GM19438 (cell line): ENCODE measurements at regions not wholly inside any gene's neighbourhood (a gene's known extent, or its start where the extent isn't known, plus 50 kb on each side); places are given as distances from the start of the nearest gene placed in this dataset.

Source experiments
- ATAC-seq: cut with Tn5 transposase; IDR thresholded peaks from one replicate; pipeline ENCODE4 v1.9.1; 2021; ENCODE audit warnings: low read depth; ENCODE audit not compliant: unreplicated experiment

DNA sequence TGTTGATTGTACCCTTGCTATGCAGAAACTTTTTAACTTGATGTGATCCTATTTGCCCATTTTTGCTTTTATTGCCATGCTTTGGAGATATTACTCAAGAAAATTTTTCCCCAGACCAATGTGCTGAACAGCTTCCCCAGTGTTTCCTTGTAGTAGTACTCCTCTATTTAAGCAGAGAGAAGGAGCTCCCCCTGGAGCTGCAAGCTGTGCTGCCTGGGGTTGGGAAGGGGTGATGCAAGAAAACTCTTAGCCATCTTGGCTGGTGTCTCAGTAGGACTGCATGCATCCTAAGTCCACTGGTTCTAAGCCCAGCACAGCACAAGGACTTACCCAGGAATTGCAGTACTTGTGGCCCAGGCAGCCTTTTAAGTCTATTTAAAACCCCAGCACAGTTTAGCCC, 121.6 kb downstream of the NTMT2 start:
- no peak for ATAC-seq

DNA sequence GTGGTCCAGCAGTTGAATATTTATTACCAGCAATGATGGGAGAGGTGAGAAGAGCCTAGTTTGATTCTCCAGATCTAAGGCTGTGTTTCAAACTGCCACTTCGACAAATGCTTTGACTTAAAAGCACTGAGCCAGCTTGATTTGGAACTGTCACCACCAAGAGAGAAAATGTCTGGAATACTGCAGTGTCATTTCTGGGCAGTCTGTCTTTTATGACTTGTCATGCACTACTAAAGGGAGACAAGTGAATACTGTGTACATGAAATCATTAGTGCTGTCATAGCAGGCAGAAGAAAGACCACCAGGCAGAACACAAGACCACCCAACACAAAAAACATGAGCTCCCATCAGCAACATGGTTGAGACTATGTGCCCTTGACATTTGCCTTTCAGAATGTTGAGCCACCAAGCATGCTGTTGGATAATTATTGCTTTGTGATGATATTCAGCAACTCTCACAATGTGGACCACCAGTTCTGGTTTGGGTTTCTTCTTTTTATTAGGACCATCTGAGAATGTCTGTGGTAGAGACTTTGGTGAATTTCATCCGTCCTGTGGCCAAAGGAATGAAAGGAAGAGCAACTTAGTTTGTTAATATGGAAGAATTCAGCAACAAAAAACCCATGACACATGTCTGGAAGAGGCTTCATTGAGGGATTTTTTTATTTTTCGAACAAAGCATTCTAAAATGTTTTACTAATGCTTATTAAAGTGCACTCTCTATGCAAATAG, 125.8 kb downstream of the NTMT2 start:
- no peak for ATAC-seq

DNA sequence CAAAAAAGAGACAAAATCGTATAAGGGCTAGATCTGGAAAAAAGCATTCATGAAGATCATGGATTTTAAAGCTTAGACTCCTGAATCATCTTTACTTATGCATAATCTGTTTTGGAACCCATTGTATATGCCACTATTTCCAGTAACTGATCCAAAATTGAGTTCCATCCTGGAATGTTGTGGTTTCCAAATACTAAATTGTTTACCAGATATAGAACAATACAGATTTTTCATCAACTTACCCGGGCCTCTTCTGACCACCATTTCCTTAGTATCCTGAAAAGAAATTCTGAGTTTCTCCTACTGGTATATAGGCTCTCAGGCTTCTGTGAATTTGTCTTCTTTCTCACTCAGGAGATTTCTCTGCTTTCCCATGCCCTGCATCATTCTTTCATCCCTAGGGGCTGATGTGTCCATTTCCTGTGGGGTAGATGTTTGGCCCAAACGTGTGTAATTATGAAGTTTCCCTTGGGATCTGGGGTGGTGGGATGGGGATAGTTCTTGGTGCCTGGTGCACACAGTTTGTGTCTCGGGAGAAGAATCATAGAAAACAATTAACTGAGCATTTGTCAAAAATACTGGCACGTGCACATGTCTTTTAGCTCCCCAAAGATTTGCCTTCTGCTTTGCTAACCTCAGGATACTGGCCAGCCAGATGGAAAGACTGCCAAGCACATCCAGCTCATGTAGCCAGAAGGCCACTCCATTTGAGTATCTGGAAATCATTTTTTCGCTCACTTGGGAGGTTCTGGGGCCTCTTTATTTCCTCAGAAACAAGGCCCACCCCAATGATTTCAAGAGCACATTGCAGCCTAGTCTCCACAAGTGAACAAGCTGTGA, 127.8 kb downstream of the NTMT2 start:
- no peak for ATAC-seq

DNA sequence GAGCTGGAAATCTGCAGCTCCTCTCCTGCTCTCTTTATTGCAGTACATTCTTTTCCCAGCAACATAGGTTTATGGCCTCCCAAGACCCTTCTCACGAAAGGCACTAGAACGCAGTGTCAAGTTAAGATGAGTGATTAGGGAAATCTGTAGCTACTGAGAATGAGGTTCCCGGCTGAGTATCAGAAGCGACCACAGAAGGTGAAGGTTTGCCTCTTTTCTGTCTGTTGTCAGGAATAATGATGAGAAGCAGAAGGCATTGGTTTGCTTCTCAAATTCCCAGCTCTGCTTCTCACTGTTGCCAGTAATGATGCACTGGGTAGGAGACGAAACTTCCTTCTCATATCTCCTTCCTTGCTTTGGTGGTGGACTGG, 128.4 kb downstream of the NTMT2 start:
- ATAC-seq, result no peak

DNA sequence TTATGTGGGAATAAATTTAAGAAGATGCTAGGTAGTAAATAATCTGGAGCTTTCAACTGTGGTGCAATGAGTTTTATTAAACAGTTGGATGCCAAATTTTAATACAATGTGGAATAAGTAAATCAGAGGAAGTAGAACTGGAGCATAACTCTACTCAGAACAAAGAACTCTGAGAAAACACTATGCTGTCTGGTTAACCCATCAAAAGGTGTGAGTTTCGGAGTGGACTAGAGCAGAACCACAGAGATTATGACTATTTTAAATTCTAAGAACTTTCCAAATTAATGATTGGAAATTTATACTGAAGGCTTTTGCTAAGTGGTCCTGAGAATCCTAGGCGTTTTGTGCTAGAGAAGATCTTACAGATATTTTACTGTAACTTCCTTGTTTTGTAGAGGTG, 132.2 kb downstream of the NTMT2 start:
- no peak for ATAC-seq

DNA sequence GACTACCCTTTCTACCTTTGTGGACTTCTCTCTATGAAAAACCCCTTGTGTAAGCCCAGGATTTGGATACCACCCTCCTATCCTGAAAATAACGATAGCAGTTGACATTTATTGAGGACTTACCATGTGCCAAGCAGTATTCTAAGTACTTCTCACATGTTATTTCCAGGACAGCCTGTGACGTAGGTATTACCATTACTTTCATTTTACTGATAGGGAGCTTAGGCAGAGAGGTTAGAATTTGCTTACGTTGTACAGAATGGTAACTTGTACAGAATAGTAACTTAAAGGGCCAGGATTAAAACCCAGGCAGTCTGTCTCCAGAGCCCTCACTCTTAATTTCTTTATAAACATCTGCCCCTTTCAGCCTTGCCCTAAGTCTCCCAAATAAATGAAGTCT, 138.3 kb downstream of the NTMT2 start:
- ATAC-seq, result no peak

DNA sequence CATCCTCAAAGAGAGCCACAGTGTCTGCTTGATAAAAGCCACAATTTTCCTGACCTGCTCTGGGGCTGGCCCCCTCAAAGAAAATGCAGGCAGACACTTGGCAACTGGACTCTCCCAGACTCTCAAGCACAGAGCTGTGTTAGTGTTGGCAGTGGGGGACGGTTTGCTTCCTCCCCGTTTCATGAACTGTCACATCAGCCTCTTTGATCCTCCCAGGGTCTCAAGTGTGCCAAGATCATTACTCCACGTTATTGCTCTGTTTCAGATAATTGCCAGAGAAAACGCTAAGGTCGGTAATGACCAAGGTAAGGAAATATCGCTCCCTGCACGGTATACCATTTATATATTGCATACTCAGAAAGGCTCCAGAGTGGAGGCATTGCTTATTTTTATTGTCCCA, 138.8 kb downstream of the NTMT2 start:
- no peak for ATAC-seq

DNA sequence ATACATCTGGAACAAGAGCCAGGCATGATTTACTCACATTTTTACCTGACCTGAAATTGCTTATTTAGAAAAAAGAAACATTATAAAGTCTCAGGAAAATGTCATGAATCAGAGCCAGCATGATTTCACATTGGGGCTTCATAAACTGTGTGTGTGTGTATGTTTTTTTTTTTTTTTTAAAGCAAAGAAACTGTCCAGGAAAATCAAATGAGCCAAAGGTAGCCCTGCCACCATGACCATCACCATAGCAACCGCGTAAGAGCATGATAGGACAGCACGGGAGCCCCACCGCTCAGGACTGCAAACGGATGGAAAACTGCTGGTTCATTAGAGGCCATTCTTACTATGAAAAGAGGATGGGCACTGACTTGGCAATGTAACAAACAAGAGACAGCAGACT, 139.2 kb downstream of the NTMT2 start:
- no peak for ATAC-seq

DNA sequence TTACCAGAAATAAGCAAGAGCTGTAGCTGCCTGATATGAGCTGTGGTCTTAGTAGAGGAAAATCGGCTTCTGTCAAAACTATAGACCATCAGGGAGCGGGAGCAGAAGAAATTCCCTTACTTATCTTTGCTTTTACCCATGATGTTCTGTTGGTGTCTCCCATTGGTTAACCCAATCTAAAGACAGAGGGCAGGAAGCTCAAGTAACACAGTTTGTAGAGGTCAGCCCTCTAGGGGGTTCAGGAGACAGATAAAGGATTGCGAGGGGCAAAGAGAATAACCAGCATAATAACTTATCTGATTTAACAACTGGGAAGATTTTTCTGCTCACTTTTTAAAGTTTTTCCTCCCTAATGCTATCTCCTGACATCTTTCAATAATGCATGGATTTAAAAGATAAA, 142.4 kb downstream of the NTMT2 start:
- ATAC-seq, result no peak

DNA sequence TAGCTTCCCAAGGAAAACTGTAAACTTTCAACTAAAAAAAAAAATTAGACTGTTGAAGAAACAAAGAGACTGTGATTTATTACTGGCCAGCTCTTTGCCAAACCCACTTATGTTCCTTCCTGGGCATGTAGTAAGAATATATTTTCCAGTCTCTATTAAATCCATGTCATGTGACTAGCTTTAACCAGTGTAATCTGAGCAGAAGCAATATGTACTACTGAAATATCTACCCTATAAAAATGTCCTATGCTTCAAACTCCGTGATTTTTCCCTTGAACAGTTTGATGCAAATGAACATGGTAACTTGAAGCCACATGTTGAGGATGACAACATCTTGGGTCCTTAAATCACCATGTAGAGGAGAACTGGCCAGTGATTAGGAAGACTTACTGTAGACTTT, 144.5 kb downstream of the NTMT2 start:
- ATAC-seq, result no peak

DNA sequence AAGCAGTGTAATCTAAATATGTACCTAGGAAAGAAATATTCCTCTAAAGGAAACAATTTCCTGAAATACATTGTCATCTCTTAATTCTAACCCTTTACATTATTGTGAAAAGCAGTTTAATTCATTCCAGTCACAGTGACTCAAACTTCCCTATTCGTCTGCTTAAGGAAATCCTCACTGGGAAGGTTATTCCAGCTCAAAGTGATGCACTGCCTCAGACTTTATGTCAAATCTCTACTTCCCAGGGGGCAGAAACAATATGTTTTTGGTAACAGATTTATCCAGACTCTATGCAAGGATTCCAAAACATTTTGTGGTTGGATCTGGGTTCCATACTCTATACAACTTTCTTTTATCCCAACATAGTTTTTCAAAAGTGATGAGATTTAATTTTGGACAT, 145.2 kb downstream of the NTMT2 start:
- ATAC-seq, result no peak

DNA sequence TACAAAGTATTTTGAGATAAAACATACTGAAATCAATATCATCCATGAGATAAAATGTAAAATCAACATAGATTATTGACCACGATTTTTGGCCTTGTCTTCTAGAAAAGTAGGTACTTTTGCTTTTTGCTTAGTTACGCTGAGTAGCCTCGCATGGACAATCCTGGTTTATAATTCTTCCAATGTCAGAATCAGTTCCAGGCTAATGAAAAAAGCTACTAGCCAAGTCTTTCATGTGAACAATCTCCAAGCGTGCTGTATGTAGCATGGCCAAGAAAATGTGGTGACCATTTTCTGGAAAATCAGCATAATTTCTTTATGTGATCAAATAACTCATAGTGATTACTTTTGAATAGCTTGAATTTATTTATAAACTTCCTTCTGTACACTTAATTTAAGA, 145.8 kb downstream of the NTMT2 start:
- no peak for ATAC-seq

DNA sequence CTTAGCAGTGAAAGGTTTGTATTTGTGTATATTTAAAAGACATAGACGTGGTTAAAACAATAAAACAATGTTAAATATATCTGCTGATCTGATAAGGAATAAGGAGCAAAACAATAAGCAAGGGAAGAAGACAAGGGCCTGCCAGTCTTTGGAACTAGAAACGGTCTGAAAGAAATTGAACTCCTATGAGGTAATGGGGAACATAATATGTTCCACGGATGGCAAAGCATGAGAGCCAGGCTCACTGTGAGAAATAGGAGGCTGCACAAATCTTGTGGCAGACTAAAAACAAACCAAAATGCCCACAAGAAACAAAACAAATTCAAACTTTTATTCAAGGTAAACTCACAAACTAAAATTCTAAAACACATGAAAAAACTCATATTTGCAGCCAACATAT, 150.5 kb downstream of the NTMT2 start:
- ATAC-seq, result no peak

DNA sequence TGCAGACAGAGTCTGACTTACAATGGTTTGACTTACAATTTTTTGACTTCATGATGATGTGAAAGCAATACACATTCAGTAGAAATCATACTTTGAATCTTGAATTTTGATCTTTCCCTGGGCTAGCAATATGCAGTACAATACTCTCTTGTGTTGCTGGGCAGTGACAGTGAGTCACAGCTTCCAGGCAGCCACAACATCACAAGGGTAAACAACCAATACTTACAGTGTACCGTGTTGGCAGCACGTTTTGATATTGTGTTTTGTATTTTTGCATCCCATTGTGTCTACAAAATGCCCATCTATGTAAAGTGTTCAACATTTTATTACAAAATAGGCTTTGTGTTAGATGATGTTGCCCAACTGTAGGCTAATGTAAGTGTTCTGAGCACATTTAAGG, 150.9 kb downstream of the NTMT2 start:
- ATAC-seq, result no peak

DNA sequence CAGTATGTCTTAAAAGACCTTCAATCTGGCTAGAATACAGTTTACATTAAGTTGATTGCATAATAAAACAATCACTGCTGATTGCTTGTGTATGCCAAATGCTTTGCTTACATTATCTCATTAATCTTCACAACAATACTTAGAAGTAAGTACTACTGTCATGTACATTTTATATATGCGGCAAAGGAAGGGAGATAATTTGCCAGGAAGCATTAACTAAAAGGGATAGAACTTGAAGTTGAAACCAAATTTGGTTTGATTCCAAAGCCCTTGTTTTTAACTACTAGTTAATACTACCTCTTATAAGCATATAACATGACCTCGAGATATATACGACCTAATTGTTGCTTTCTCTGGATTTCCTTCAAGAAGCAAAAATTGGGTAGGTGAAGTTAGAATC, 155.8 kb downstream of the NTMT2 start:
- ATAC-seq, result no peak

DNA sequence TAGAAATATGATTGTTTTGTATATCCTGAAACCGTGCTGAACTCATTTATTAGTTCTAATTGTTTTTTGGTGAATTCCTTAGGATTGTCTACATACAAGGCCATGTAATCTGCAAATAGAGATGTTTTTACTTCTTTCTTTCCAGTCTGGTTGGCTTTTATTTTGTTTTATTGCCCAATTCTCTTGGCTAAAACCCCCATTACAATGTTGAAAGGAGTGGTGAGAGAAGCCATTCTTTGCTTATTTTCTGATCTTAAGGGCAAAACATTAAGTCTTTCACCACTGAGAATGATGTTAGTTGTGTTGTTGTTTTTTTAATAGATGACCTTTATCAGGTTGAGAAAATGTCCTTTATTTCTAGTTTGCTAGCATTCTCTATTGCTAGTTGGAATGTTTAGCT, 157.3 kb downstream of the NTMT2 start:
- ATAC-seq, result no peak

DNA sequence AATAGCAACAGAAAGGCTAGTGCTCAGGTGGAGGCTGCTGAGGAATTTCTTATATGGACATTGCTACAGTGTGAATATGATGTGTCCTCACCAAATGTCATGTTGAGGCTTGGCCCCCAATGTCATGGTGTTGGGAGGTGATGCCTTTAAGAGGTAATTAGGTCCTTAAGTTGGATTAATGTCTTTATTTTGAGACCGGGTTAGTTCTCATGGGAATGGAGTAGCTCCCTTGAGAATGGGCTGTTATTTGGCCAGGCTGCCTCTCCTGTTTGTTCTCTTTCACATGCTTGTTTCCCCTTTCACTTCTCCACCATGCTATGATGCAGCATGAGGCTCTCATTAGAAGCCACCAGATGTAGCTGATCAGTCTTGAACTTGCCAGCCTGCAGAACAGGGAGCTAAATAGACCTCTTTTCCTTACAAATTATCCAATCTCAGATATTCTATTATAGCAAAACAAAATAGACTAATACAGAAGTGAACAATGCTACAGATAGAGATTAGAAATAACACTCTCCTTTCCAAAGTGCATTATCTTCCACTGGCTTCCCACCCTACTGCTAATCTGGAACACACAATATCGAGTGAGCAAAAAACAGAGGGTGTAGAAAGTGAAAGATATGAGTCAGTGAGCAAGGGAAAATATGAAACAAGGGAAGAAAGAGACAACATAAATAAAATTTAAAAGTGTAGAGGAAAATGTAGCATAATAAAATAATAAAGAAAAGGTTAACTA, 160.2 kb downstream of the NTMT2 start:
- no peak for ATAC-seq

DNA sequence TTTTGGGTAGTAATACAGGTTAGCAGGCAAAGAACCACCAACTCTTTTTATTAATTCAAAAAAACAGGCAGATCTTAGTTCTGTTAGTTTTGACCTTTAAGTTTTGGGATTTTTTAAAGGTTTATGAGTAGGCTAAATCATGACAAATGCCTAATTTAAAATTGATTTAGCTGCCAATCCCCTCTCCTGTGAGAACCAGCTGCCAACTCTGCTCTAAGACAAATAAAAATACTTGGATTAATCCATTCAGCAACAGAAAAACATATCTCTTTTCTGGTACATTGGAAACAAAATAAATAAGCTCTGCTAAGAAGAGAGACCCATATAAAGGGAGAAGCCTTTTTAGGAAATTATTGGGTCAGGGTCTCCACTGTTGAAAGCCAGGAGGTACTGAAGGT, 160.8 kb downstream of the NTMT2 start:
- ATAC-seq, result no peak

DNA sequence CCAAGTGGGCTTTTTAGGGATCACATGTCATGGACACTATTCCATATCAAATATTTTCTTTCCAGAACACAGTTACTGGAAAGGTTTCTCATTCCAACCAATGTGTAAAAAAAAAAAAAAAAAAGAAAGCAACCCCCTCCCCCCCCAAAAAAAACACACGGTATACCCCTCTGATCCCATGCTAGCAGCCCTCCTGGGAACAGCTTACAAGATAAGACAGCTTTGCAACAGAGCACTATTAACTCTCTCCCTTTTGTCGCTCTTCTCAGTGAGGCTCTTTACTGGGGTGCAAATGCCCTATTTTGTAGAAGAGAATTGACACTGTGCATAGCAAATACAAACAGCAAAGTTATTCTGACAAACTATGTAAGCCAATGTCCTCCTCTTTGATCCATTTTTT, 161.2 kb downstream of the NTMT2 start:
- no peak for ATAC-seq

DNA sequence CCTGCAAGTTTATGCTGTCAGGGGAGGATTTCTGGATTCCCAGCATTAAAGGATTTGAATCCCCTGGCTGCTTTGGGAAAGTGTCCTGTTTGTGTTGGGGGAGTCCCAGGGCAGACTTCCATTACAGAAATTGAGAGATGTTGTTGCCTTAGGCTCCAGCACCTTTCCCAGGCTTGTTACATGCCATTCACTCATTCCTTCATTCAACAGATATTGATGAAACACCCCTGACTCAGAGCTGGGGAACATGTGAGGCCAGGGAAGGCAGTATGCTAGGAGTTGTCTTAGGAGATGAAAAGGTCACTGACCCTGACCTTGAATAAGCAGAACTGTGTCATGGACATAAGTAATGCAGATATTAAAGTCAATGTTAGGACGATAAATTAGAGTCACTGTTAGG, 161.7 kb downstream of the NTMT2 start:
- no peak for ATAC-seq

DNA sequence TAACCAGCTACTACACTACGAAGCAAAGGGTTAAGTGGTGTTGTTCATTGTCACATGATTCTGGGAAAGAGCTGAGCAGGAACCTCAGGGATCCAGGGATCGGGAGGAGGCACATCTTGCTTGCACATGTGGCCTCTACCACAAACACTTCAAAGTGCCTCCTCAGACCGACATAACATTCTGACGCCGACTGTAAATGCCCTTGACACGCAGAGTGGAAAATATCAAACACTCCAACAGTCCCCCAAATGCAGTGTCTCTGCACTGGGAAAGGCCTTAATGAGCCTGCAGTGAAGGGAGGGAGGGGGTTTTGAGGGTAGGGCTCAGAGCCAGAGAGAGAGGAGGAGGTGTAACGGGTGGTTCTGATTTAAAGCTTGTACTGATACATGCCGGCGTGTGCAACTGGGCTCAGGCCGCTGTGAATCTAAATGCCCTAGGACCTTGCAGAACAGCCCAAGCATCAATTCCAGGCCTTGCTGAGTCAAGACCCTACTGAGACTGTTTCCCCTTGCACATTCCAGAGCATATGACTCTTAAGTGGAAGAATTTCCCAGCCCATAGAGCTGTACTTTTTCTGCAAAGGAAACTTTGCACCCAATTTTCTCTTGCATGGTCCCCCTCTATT, 163.7 kb downstream of the NTMT2 start:
- no peak for ATAC-seq
